Neuronal stem cell (in vitro differentiated cells): ENCODE measurements at regions not wholly inside any gene's neighbourhood (a gene's known extent, or its start where the extent isn't known, plus 50 kb on each side); places are given as distances from the start of the nearest gene placed in this dataset.

ENCODE experiments used
- DNase-seq: peaks from one replicate; pipeline ENCODE4 v3.0.0-alpha.2; 2013; ENCODE audit warnings: low spot score
- H2AFZ ChIP-seq: one replicate; pipeline ENCODE4 v1.6.1; 2013; ENCODE audit warnings: mild to moderate bottlenecking, low read length, inconsistent platforms
- H2AK5ac ChIP-seq: 2 replicates; pipeline ENCODE4 v1.6.1; 2013; ENCODE audit warnings: low read depth, mild to moderate bottlenecking, inconsistent platforms, low read length, moderate library complexity, mixed read lengths
- H2BK120ac ChIP-seq: 2 replicates; pipeline ENCODE4 v1.6.1; 2013; ENCODE audit warnings: low read depth, mild to moderate bottlenecking, inconsistent platforms, low read length, moderate library complexity, mixed read lengths
- H2BK12ac ChIP-seq: one replicate; pipeline ENCODE4 v1.6.1; 2013; ENCODE audit warnings: low read length, inconsistent platforms
- H2BK15ac ChIP-seq: 2 replicates; pipeline ENCODE4 v1.6.1; 2013; ENCODE audit warnings: mild to moderate bottlenecking, low read length, inconsistent platforms, mixed read lengths
- H2BK5ac ChIP-seq: one replicate; pipeline ENCODE4 v1.6.1; 2013; ENCODE audit warnings: inconsistent platforms, mild to moderate bottlenecking, low read length, moderate library complexity
- H3K14ac ChIP-seq: one replicate; pipeline ENCODE4 v1.6.1; 2013; ENCODE audit warnings: low read length, inconsistent platforms
- H3K18ac ChIP-seq: 2 replicates; pipeline ENCODE4 v1.6.1; 2013; ENCODE audit warnings: low read length, inconsistent platforms
- H3K23ac ChIP-seq: 2 replicates; pipeline ENCODE4 v1.6.1; 2013; ENCODE audit warnings: low read depth, mild to moderate bottlenecking, mixed read lengths, low read length, inconsistent platforms; ENCODE audit not compliant: poor library complexity
- H3K27ac ChIP-seq: replicated peaks from 3 replicates; pipeline ENCODE4 v1.5.1; 2013; ENCODE audit warnings: low read length, inconsistent platforms
- H3K27me3 ChIP-seq, 3 experiments: 2 replicates each; pipeline ENCODE4 v1.6.1; 2013; ENCODE audit warnings: low read length in 3 of 3, mild to moderate bottlenecking in 2 of 3, inconsistent platforms in 1 of 3, low read depth in 1 of 3, mixed read lengths in 1 of 3, moderate library complexity in 1 of 3; ENCODE audit not compliant: control insufficient read depth in 3 of 3, insufficient read depth in 3 of 3
- H3K36me3 ChIP-seq, 2 donors: replicated peaks in 1 of 2; 2 replicates each; pipeline ENCODE4 v1.6.1; 2013; ENCODE audit warnings: low read length in 2 of 2; ENCODE audit not compliant: control insufficient read depth in 2 of 2, insufficient read depth in 2 of 2
- H3K4ac ChIP-seq: 2 replicates; pipeline ENCODE4 v1.6.1; 2013; ENCODE audit warnings: inconsistent platforms, mild to moderate bottlenecking, low read length, moderate library complexity
- H3K4me1 ChIP-seq, 2 donors: 1 replicate in 1 of 2; 2 replicates in 1 of 2; pipeline ENCODE4 v1.6.1; 2013; ENCODE audit warnings: low read length in 2 of 2, low read depth in 1 of 2; ENCODE audit not compliant: control insufficient read depth in 2 of 2, insufficient read depth in 1 of 2
- H3K4me2 ChIP-seq: one replicate; pipeline ENCODE4 v1.6.1; 2013; ENCODE audit warnings: mild to moderate bottlenecking, low read length, inconsistent platforms; ENCODE audit not compliant: insufficient read depth, poor library complexity, severe bottlenecking
- H3K4me3 ChIP-seq, 2 donors: 2 replicates each; pipeline ENCODE4 v1.5.1; 2013; ENCODE audit warnings: low read length in 2 of 2, mild to moderate bottlenecking in 2 of 2, inconsistent platforms in 1 of 2, moderate library complexity in 1 of 2
- H3K79me1 ChIP-seq: one replicate; pipeline ENCODE4 v1.6.1; 2013; ENCODE audit warnings: low read depth, mild to moderate bottlenecking, inconsistent platforms, low read length, moderate library complexity
- H3K9ac ChIP-seq: one replicate; pipeline ENCODE4 v1.6.1; 2013; ENCODE audit warnings: mild to moderate bottlenecking, low read depth, low read length, inconsistent platforms; ENCODE audit not compliant: poor library complexity
- H3K9me3 ChIP-seq, 2 donors: replicated peaks in 1 of 2; 2 replicates each; pipeline versions ENCODE3 to v1.6.1; 2013; ENCODE audit warnings: low read length in 2 of 2, mild to moderate bottlenecking in 2 of 2, inconsistent platforms in 1 of 2, low read depth in 1 of 2, mixed read lengths in 1 of 2, moderate library complexity in 1 of 2; ENCODE audit not compliant: control insufficient read depth in 2 of 2, insufficient read depth in 1 of 2
- H4K8ac ChIP-seq: one replicate; pipeline ENCODE4 v1.6.1; 2013; ENCODE audit warnings: low read depth, mild to moderate bottlenecking, inconsistent platforms, low read length, moderate library complexity
- H4K91ac ChIP-seq: one replicate; pipeline ENCODE4 v1.6.1; 2013; ENCODE audit warnings: low read length, low read depth, mild to moderate bottlenecking, inconsistent platforms; ENCODE audit not compliant: poor library complexity
- whole genome bisulfite sequencing, 2 donors: extraction: QIAGEN DNeasy Blood & Tissue Kit; methylation state at CpG; one replicate each; pipeline ENCODE4 v1.1.7; 2013; ENCODE audit warnings: missing lambda C conversion rate in 2 of 2, mixed read lengths in 1 of 2; ENCODE audit not compliant: insufficient read length in 2 of 2, insufficient replicate concordance in 1 of 2; ENCODE audit errors: extremely low coverage in 2 of 2; 5-methylcytosine and 5-hydroxymethylcytosine counted together

GRCh38 chr6:22067122-22067521, 229.7 kb downstream of the PRL start:
- peaks cover 0 to 5% of the 10 kb centered on the region in 2 donors for H3K4me1 ChIP-seq
- H2BK15ac ChIP-seq, result no peak overlapping the region
- no peak for DNase-seq
- peaks cover 4 to 26% of the 10 kb centered on the region in 2 donors for H3K36me3 ChIP-seq
- no peak overlapping the region for H3K4me3 ChIP-seq
- no peak overlapping the region for H3K4ac ChIP-seq
- H3K27ac ChIP-seq, result no peak overlapping the region
- no peak overlapping the region for H3K9ac ChIP-seq
- no peak overlapping the region for H2AK5ac ChIP-seq
- WGBS, 2 donors, result no CpG with 5 or more reads among the region's 1 CpG
- no peak overlapping the region for H2AFZ ChIP-seq
- no peak overlapping the region for H3K23ac ChIP-seq
- H4K8ac ChIP-seq, result no peak overlapping the region
- H3K14ac ChIP-seq, result no peak overlapping the region
- no peak overlapping the region for H4K91ac ChIP-seq
- H3K18ac ChIP-seq, result no peak overlapping the region
- peaks cover 2% of the 10 kb centered on the region for H3K79me1 ChIP-seq
- no peak overlapping the region for H2BK12ac ChIP-seq
- H2BK120ac ChIP-seq, result no peak overlapping the region
- H3K9me3 ChIP-seq, result peaks cover 2 to 4% of the 10 kb centered on the region in 2 donors
- no peak overlapping the region for H3K4me2 ChIP-seq
- H3K27me3 ChIP-seq, result no peaks in the 10 kb centered on the region
- H2BK5ac ChIP-seq, result no peak overlapping the region

- Histone ChIP-seq H3K79me1 (peaks cover 2% of the 10 kb centered on the region), H3K4ac (no peak overlapping the region), H2AK5ac (no peak overlapping the region), H4K91ac (no peak overlapping the region), H3K36me3 (peaks cover 4 to 24% of the 10 kb centered on the region in 2 donors), H2BK120ac (no peak overlapping the region), H3K27me3 (no peaks in the 10 kb centered on the region), H3K18ac (no peak overlapping the region), H2BK12ac (no peak overlapping the region), H2BK15ac (no peak overlapping the region), H3K27ac (no peak overlapping the region), H3K14ac (no peak overlapping the region), H2AFZ (no peak overlapping the region), H3K9ac (no peak overlapping the region), H2BK5ac (no peak overlapping the region), H3K4me1 (peaks cover 0 to 5% of the 10 kb centered on the region in 2 donors), H4K8ac (no peak overlapping the region), H3K4me3 (no peak overlapping the region), H3K23ac (no peak overlapping the region), H3K4me2 (no peak overlapping the region), H3K9me3 (peaks cover 2 to 4% of the 10 kb centered on the region in 2 donors)
- no peak for DNase-seq
- no CpG with 5 or more reads among the region's 2 CpGs for WGBS, 2 donors
These were observed 229.2 kb downstream of the PRL start for GRCh38 chr6:22067671-22068070.

GRCh38 chr6:22068561-22069305, 228.1 kb downstream of the PRL start:
- Histone ChIP-seq H2AK5ac (no peak overlapping the region), H3K9me3 (no peaks in the 10 kb centered on the region), H3K23ac (no peak overlapping the region), H2BK12ac (no peak overlapping the region), H2BK120ac (no peak overlapping the region), H3K9ac (no peak overlapping the region), H2BK15ac (no peak overlapping the region), H3K27ac (no peak overlapping the region), H2AFZ (no peak overlapping the region), H3K4me2 (no peak overlapping the region), H3K36me3 (peaks cover 0 to 18% of the 10 kb centered on the region in 2 donors), H4K91ac (no peak overlapping the region), H3K4ac (no peak overlapping the region), H2BK5ac (no peak overlapping the region), H3K18ac (no peak overlapping the region), H4K8ac (no peak overlapping the region), H3K4me3 (no peak overlapping the region), H3K27me3 (no peaks in the 10 kb centered on the region), H3K14ac (no peak overlapping the region), H3K4me1 (peaks cover 2 to 3% of the 10 kb centered on the region in 2 donors), H3K79me1 (no peaks in the 10 kb centered on the region)
- no peak for DNase-seq
- WGBS, 2 donors, result no CpG with 5 or more reads among the region's 4 CpGs

GRCh38 chr6:22069306-22069800, 227.5 kb downstream of the PRL start:
- Histone ChIP-seq H4K8ac (no peak overlapping the region), H3K18ac (no peak overlapping the region), H2BK12ac (no peak overlapping the region), H3K4me3 (no peak overlapping the region), H2BK15ac (no peak overlapping the region), H4K91ac (no peak overlapping the region), H3K4ac (no peak overlapping the region), H2AFZ (no peak overlapping the region), H3K23ac (no peak overlapping the region), H3K27me3 (no peaks in the 10 kb centered on the region), H3K4me2 (no peak overlapping the region), H2BK5ac (no peak overlapping the region), H3K9ac (no peak overlapping the region), H3K36me3 (peaks cover 0 to 13% of the 10 kb centered on the region in 2 donors), H3K79me1 (no peaks in the 10 kb centered on the region), H3K4me1 (peaks cover 2 to 3% of the 10 kb centered on the region in 2 donors), H3K9me3 (peaks cover 0 to 4% of the 10 kb centered on the region in 2 donors), H3K27ac (no peak overlapping the region), H2BK120ac (no peak overlapping the region), H3K14ac (no peak overlapping the region), H2AK5ac (no peak overlapping the region)
- WGBS, 2 donors, result no CpG with 5 or more reads among the region's 3 CpGs
- no peak for DNase-seq
